Activated T-helper 17 cell treated with anti-CD3 and anti-CD28 coated beads, Interleukin-2, amount 50 U/mL, for 72 hours (primary cell): ENCODE measurements at regions not wholly inside any gene's neighbourhood (a gene's known extent, or its start where the extent isn't known, plus 50 kb on each side); places are given as distances from the start of the nearest gene placed in this dataset.

Experiments used
- ATAC-seq: fragments of 150-1000 bp; cut with Tn5 transposase; replicated peaks from 2 replicates; pipeline ENCODE4 v1.10.0; 2021; ENCODE audit warnings: mild to moderate bottlenecking, moderate library complexity
- H3K27ac Mint-ChIP-seq: one replicate; pipeline ENCODE4 v1.8.0; 2022; ENCODE audit warnings: mixed read lengths
- H3K27me3 Mint-ChIP-seq: one replicate; pipeline ENCODE4 v1.8.0; 2022; ENCODE audit warnings: mixed read lengths
- H3K36me3 Mint-ChIP-seq: one replicate; pipeline ENCODE4 v1.8.0; 2022; ENCODE audit warnings: low read depth, mild to moderate bottlenecking, mixed read lengths
- H3K4me1 Mint-ChIP-seq: one replicate; pipeline ENCODE4 v1.8.0; 2022; ENCODE audit warnings: mixed read lengths
- H3K4me3 Mint-ChIP-seq: one replicate; pipeline ENCODE4 v1.8.0; 2022; ENCODE audit warnings: mild to moderate bottlenecking, mixed read lengths
- H3K9me3 Mint-ChIP-seq: one replicate; pipeline ENCODE4 v1.8.0; 2022; ENCODE audit warnings: mixed read lengths

- H3K4me1 Mint-ChIP-seq: no peaks in the 10 kb centered on the region
- no peak overlapping the region for H3K27ac Mint-ChIP-seq
- H3K27me3 Mint-ChIP-seq: peaks cover 25% of the 10 kb centered on the region
- no peaks in the 10 kb centered on the region for H3K36me3 Mint-ChIP-seq
- no peak for ATAC-seq
- no peak overlapping the region for H3K4me3 Mint-ChIP-seq
- H3K9me3 Mint-ChIP-seq: peaks cover 5% of the 10 kb centered on the region
Observed at GRCh38 chr5:6806668-6807067, 93.4 kb downstream of the TENT4A start.

GRCh38 chr5:6808462-6808861, 95.2 kb downstream of the TENT4A start:
- Mint-ChIP-seq H3K9me3 (peaks cover 5% of the 10 kb centered on the region), H3K27ac (no peak overlapping the region), H3K4me3 (no peak overlapping the region), H3K36me3 (no peaks in the 10 kb centered on the region), H3K27me3 (peaks cover 16% of the 10 kb centered on the region), H3K4me1 (no peaks in the 10 kb centered on the region)
- no peak for ATAC-seq

- H3K9me3 Mint-ChIP-seq: peaks cover 5% of the 10 kb centered on the region
- H3K27ac Mint-ChIP-seq: no peak overlapping the region
- H3K4me1 Mint-ChIP-seq: no peaks in the 10 kb centered on the region
- H3K4me3 Mint-ChIP-seq: no peak overlapping the region
- H3K27me3 Mint-ChIP-seq: peaks cover 4% of the 10 kb centered on the region
- no peak for ATAC-seq
- H3K36me3 Mint-ChIP-seq: no peaks in the 10 kb centered on the region
Observed at GRCh38 chr5:6810641-6811405, 97.6 kb downstream of the TENT4A start.

GRCh38 chr5:6812091-6812490, 98.9 kb downstream of the TENT4A start:
- Mint-ChIP-seq H3K9me3 (no peaks in the 10 kb centered on the region), H3K27ac (no peak overlapping the region), H3K4me3 (no peak overlapping the region), H3K4me1 (no peaks in the 10 kb centered on the region), H3K27me3 (no peaks in the 10 kb centered on the region), H3K36me3 (no peaks in the 10 kb centered on the region)
- no peak for ATAC-seq

GRCh38 chr5:6812800-6813731, 99.8 kb downstream of the TENT4A start:
- no peak overlapping the region for H3K27ac Mint-ChIP-seq
- no peaks in the 10 kb centered on the region for H3K4me1 Mint-ChIP-seq
- H3K27me3 Mint-ChIP-seq: peaks cover 4% of the 10 kb centered on the region
- no peak overlapping the region for H3K4me3 Mint-ChIP-seq
- no peaks in the 10 kb centered on the region for H3K36me3 Mint-ChIP-seq
- no peaks in the 10 kb centered on the region for H3K9me3 Mint-ChIP-seq
- ATAC-seq: no peak

- H3K4me3 Mint-ChIP-seq: no peak overlapping the region
- no peak overlapping the region for H3K27ac Mint-ChIP-seq
- H3K9me3 Mint-ChIP-seq: no peaks in the 10 kb centered on the region
- no peaks in the 10 kb centered on the region for H3K4me1 Mint-ChIP-seq
- H3K27me3 Mint-ChIP-seq: peaks cover 21% of the 10 kb centered on the region
- ATAC-seq: no peak
- H3K36me3 Mint-ChIP-seq: no peaks in the 10 kb centered on the region
Observed at GRCh38 chr5:6814816-6815215, 101.6 kb downstream of the TENT4A start.

GRCh38 chr5:6818594-6819511, 105.6 kb downstream of the TENT4A start:
- ATAC-seq: no peak
- H3K4me1 Mint-ChIP-seq: no peaks in the 10 kb centered on the region
- no peak overlapping the region for H3K4me3 Mint-ChIP-seq
- peaks cover 8% of the 10 kb centered on the region for H3K9me3 Mint-ChIP-seq
- H3K36me3 Mint-ChIP-seq: no peaks in the 10 kb centered on the region
- H3K27me3 Mint-ChIP-seq: peaks cover 26% of the 10 kb centered on the region
- H3K27ac Mint-ChIP-seq: no peak overlapping the region

GRCh38 chr5:6819521-6819920, 106.3 kb downstream of the TENT4A start:
- H3K9me3 Mint-ChIP-seq: peaks cover 8% of the 10 kb centered on the region
- no peak overlapping the region for H3K4me3 Mint-ChIP-seq
- no peaks in the 10 kb centered on the region for H3K36me3 Mint-ChIP-seq
- no peak overlapping the region for H3K27ac Mint-ChIP-seq
- peaks cover 26% of the 10 kb centered on the region for H3K27me3 Mint-ChIP-seq
- ATAC-seq: no peak
- H3K4me1 Mint-ChIP-seq: no peaks in the 10 kb centered on the region

GRCh38 chr5:6820851-6821479, 107.7 kb downstream of the TENT4A start:
- ATAC-seq: peak; percentile 67
- no peaks in the 10 kb centered on the region for H3K36me3 Mint-ChIP-seq
- peaks cover 29% of the 10 kb centered on the region for H3K27me3 Mint-ChIP-seq
- H3K9me3 Mint-ChIP-seq: peaks cover 8% of the 10 kb centered on the region
- no peaks in the 10 kb centered on the region for H3K4me1 Mint-ChIP-seq
- no peak overlapping the region for H3K27ac Mint-ChIP-seq
- no peak overlapping the region for H3K4me3 Mint-ChIP-seq

- no peak overlapping the region for H3K27ac Mint-ChIP-seq
- no peak overlapping the region for H3K4me3 Mint-ChIP-seq
- no peak for ATAC-seq
- H3K9me3 Mint-ChIP-seq: peaks cover 8% of the 10 kb centered on the region
- no peaks in the 10 kb centered on the region for H3K36me3 Mint-ChIP-seq
- peaks cover 1% of the 10 kb centered on the region for H3K4me1 Mint-ChIP-seq
- H3K27me3 Mint-ChIP-seq: peaks cover 29% of the 10 kb centered on the region
Observed at GRCh38 chr5:6822068-6822467, 108.8 kb downstream of the TENT4A start.

- Mint-ChIP-seq H3K27me3 (peaks cover 28% of the 10 kb centered on the region), H3K4me3 (no peak overlapping the region), H3K9me3 (peaks cover 8% of the 10 kb centered on the region), H3K36me3 (no peaks in the 10 kb centered on the region), H3K4me1 (peaks cover 7% of the 10 kb centered on the region), H3K27ac (no peak overlapping the region)
- no peak for ATAC-seq
Observed at GRCh38 chr5:6822556-6823343, 109.5 kb downstream of the TENT4A start.

GRCh38 chr5:6823996-6824395, 110.8 kb downstream of the TENT4A start:
- Mint-ChIP-seq H3K9me3 (peaks cover 8% of the 10 kb centered on the region), H3K4me1 (peaks cover 20% of the 10 kb centered on the region), H3K36me3 (no peaks in the 10 kb centered on the region), H3K4me3 (no peak overlapping the region), H3K27ac (no peak overlapping the region), H3K27me3 (peaks cover 16% of the 10 kb centered on the region)
- no peak for ATAC-seq

GRCh38 chr5:6825678-6826244, 112.5 kb downstream of the TENT4A start:
- no peak overlapping the region for H3K4me3 Mint-ChIP-seq
- H3K27ac Mint-ChIP-seq: no peak overlapping the region
- peaks cover 28% of the 10 kb centered on the region for H3K4me1 Mint-ChIP-seq
- peaks cover 8% of the 10 kb centered on the region for H3K27me3 Mint-ChIP-seq
- no peaks in the 10 kb centered on the region for H3K36me3 Mint-ChIP-seq
- H3K9me3 Mint-ChIP-seq: peaks cover 11% of the 10 kb centered on the region
- no peak for ATAC-seq
